K562 (cell line): ENCODE measurements at regions not wholly inside any gene's neighbourhood (a gene's known extent, or its start where the extent isn't known, plus 50 kb on each side); places are given as distances from the start of the nearest gene placed in this dataset.

Source experiments
- BDP1 ChIP-seq: IDR thresholded peaks from 3 replicates; pipeline ENCODE4 v1.6.1; 2011; ENCODE audit not compliant: insufficient read length, insufficient read depth
- HMG20A ChIP-seq: fragments of 450-650 bp; formaldehyde crosslinking; conservative IDR thresholded peaks from 2 replicates; pipeline ENCODE4 v1.4.0; 2020; ENCODE audit warnings: mild to moderate bottlenecking, mixed read lengths
- MCM5 ChIP-seq: fragments of 450-650 bp; IDR thresholded peaks from 2 replicates; pipeline ENCODE4 v1.6.1; 2016; ENCODE audit warnings: low read depth
- MEF2D ChIP-seq: conservative IDR thresholded peaks from 2 replicates; pipeline ENCODE4 v1.6.1; 2016; ENCODE audit warnings: low read depth, missing genetic modification characterization, missing compliant biosample characterization
- RERE ChIP-seq: sonication (generic); formaldehyde crosslinking; IDR thresholded peaks from 2 replicates; pipeline ENCODE4 v1.8.0; 2023; ENCODE audit warnings: missing genetic modification reagents, mild to moderate bottlenecking, borderline replicate concordance
- U2AF2 ChIP-seq: fragments of 200-400 bp; formaldehyde crosslinking; optimal IDR thresholded peaks from 2 replicates; pipeline ENCODE3; 2017; ENCODE audit warnings: low read depth, mild to moderate bottlenecking, low read length

GRCh38 chr7:3238525-3239210 lies 62.4 kb upstream of the SDK1 start (continued):
- TF ChIP-seq RERE (CRISPR knock-in tag) (no peak), MCM5 (no peak), HMG20A (no peak), MEF2D (no peak), BDP1 (no peak), U2AF2 (no peak)
